ENCODE measurements at regions not wholly inside any gene's neighbourhood (a gene's known extent, or its start where the extent isn't known, plus 50 kb on each side); places are given as distances from the start of the nearest gene placed in this dataset.

GRCh38 chr18:34098109-34098508, 126.6 kb downstream of the NOL4 start:
- TF ChIP-seq, protein P1, sequence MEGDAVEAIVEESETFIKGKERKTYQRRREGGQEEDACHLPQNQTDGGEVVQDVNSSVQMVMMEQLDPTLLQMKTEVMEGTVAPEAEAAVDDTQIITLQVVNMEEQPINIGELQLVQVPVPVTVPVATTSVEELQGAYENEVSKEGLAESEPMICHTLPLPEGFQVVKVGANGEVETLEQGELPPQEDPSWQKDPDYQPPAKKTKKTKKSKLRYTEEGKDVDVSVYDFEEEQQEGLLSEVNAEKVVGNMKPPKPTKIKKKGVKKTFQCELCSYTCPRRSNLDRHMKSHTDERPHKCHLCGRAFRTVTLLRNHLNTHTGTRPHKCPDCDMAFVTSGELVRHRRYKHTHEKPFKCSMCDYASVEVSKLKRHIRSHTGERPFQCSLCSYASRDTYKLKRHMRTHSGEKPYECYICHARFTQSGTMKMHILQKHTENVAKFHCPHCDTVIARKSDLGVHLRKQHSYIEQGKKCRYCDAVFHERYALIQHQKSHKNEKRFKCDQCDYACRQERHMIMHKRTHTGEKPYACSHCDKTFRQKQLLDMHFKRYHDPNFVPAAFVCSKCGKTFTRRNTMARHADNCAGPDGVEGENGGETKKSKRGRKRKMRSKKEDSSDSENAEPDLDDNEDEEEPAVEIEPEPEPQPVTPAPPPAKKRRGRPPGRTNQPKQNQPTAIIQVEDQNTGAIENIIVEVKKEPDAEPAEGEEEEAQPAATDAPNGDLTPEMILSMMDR (IDR thresholded peaks at IDR 0.05; ENCODE audit: poor library complexity), result no peak
- TF ChIP-seq EZH2 (IDR thresholded peaks at IDR 0.05; ENCODE audit: borderline replicate concordance) (no peak), EZH2phosphoT487 (IDR thresholded peaks at IDR 0.05; ENCODE audit: low read depth, severe bottlenecking, unreplicated experiment) (no peak)

All from hepatocyte (in vitro differentiated cells).